AG09309 (cell line): ENCODE measurements at regions not wholly inside any gene's neighbourhood (a gene's known extent, or its start where the extent isn't known, plus 50 kb on each side); places are given as distances from the start of the nearest gene placed in this dataset.

Experiments
- DNase-seq: peaks from one replicate; pipeline ENCODE4 v3.0.0-alpha.2; 2010; ENCODE audit warnings: low read depth
- H3K4me3 ChIP-seq: 2 replicates; pipeline ENCODE4 v1.5.1; 2011; ENCODE audit warnings: mild to moderate bottlenecking, low read depth, low read length, moderate library complexity; ENCODE audit not compliant: control insufficient read depth
- TF ChIP-seq, protein P1 (sequence below): IDR thresholded peaks from 2 replicates; pipeline ENCODE4 v1.5.1; 2011; ENCODE audit warnings: mild to moderate bottlenecking, low read depth, low read length, inconsistent platforms; ENCODE audit not compliant: insufficient read depth, control insufficient read depth; ENCODE audit errors: missing control alignments

DNA sequence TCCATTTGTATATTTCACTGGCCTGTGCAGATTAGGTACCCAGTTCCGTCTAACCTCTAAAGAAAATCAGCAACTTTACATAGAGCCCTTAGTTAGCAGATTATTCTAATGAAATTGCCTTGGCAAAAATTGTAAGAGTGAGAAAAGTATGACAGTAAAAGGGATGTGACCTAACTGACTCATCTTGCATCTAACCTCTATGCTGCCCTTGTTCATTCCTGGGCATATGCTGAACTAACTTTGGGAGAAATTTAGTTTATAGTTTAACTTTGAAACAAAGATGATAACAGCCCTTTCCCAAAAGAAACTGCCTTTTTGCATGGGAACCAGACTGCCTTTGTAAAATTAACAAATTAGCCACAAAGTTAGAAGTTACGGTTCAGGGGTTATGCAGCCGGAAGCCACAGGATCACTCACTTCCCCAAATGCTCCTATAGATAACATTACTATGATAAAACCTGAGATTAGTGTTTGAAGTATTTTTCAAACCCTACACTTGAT lies 839.8 kb upstream of the ALCAM start:
- no peak overlapping the region for H3K4me3 ChIP-seq
- TF ChIP-seq, protein P1, sequence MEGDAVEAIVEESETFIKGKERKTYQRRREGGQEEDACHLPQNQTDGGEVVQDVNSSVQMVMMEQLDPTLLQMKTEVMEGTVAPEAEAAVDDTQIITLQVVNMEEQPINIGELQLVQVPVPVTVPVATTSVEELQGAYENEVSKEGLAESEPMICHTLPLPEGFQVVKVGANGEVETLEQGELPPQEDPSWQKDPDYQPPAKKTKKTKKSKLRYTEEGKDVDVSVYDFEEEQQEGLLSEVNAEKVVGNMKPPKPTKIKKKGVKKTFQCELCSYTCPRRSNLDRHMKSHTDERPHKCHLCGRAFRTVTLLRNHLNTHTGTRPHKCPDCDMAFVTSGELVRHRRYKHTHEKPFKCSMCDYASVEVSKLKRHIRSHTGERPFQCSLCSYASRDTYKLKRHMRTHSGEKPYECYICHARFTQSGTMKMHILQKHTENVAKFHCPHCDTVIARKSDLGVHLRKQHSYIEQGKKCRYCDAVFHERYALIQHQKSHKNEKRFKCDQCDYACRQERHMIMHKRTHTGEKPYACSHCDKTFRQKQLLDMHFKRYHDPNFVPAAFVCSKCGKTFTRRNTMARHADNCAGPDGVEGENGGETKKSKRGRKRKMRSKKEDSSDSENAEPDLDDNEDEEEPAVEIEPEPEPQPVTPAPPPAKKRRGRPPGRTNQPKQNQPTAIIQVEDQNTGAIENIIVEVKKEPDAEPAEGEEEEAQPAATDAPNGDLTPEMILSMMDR, result no peak
- no peak for DNase-seq

DNA sequence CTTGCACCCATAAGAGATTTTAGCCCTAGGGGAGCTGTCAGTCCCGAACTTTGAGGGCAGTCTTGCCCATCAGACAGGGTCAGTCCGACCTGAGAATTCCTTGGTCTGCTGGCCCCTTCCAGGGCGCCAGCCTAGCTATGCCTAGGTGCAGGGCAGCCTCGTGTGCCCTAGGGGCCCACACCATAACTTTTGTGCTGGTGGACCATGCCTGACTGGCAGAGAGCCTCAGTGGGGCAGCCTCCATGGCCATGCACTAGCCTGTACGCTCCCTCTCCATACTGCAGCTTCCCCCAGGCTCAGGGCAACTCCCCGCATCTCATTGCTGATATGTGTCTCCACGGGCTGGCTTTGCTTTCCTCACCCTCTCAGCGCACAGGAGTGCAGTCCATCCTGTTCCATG lies 835.8 kb upstream of the ALCAM start:
- no peak overlapping the region for H3K4me3 ChIP-seq
- TF ChIP-seq, protein P1, result no peak
- DNase-seq, result no peak

DNA sequence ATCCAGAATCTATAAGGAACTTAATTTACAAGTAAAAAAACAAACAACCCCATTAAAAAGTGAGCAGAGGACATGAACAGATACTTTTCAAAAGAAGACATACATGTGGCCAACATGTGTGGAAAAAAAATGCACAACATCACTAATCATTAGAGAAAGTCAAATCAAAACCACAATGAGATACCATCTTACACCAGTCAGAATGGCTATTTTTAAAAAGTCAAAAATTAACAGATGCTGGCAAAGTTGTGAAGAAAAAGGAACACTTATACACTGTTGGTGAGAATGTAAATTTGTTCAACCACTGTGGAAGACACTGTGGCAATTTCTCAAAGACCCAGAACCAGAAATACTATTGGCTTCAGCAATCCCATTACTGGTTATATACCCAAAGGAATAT lies 830.0 kb upstream of the ALCAM start:
- no peak overlapping the region for H3K4me3 ChIP-seq
- DNase-seq, result no peak
- TF ChIP-seq, protein P1, result no peak

DNA sequence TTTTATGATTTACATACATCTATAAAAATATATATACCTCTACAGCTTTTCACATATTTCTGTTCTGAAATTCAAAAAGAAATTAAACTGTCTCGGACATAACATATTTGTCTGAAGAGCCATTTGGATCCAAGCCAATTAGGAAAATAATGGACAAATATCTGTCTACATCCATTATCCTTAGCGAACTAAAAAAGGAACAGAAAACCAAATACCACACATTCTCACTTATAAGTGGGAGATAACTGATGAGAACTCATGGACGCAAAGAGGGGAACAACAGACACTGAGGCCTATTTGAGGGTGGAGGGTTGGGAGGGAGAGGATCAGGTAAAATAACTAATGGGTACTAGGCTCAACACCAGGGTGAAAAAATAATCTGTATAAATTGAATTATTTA lies 829.4 kb upstream of the ALCAM start:
- TF ChIP-seq, protein P1, result no peak
- DNase-seq, result no peak
- no peak overlapping the region for H3K4me3 ChIP-seq

DNA sequence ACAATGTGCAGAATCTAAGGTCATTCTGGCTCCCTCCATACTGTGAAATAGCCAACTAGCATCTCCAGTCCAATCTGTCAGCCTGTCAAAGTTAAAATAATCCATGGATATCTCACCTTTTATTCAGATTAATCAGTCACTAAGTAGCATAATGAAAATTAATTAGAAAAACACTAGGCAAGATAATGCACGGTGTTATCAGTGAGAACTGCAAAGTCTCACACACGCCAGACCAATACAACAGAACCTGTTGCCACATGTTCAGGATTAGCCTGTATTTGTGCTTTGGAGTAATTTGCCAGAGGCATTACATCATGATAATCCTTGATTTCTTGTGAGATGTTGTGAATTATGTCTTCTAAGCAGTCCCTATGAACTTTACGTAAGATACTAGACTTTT lies 820.4 kb upstream of the ALCAM start:
- TF ChIP-seq, protein P1, result no peak
- DNase-seq, result no peak
- H3K4me3 ChIP-seq, result no peak overlapping the region

DNA sequence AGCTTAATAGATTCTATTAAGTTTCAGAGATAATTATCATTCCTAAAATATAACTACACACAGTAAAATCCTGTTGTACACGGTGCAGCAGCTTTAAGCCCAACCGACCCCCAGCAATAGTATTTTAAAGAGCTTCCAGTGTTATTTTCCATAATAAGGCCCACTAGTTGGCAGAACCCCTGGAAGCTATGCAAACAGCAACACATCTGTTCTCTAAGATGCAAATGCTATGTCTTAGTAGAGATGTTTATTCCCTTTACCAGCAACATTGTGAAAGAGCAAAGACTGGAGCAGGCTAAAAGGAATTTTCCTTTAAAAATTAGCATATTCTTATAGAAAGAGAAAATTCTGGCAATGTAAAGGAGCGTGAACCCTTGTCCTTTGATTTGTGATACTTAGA lies 819.7 kb upstream of the ALCAM start:
- no peak for DNase-seq
- TF ChIP-seq, protein P1, result no peak
- H3K4me3 ChIP-seq, result no peak overlapping the region

DNA sequence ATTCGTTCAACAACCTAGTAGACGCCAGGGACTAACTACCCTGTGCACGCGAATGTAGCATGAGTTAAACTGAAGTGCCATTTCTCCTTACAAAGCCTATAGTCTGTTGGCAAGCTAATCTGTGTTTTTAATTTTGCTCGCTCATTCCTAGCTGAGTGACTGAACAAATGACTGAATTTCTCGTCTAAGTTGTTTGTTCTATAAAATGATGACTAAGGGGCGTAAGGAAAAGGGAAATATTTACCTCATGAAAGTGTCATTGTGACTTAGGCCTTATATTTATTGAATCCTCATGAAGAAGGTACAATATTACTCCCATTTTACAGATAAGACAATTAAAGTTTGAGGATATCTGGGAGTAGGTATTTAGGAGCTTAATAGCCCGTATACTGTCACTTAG lies 818.3 kb upstream of the ALCAM start:
- H3K4me3 ChIP-seq, result no peak overlapping the region
- DNase-seq, result no peak
- TF ChIP-seq, protein P1, result no peak
